ENCODE measurements at regions not wholly inside any gene's neighbourhood (a gene's known extent, or its start where the extent isn't known, plus 50 kb on each side); places are given as distances from the start of the nearest gene placed in this dataset.

GRCh38 chr5:106690585-106690984 lies 980.2 kb downstream of the EFNA5 start:
- Histone ChIP-seq H3K27me3 (no peaks in the 10 kb centered on the region), H3K27ac (no peak overlapping the region), H3K4me3 (ENCODE audit: low read depth in 1 of 2, low read length in 1 of 2) (no peak overlapping the region), H3K9me3 (no peaks in the 10 kb centered on the region), H3K36me3 (no peaks in the 10 kb centered on the region), H3K4me1 (ENCODE audit: control insufficient read depth in 1 of 2, insufficient read depth in 1 of 2, low read depth in 1 of 2, low read length in 1 of 2) (no peaks in the 10 kb centered on the region)
- no peak for TF ChIP-seq CTCF (IDR thresholded peaks at IDR 0.05)

GRCh38 chr5:106680330-106680729 lies 990.4 kb downstream of the EFNA5 start:
- Histone ChIP-seq H3K9me3 (no peaks in the 10 kb centered on the region), H3K27me3 (no peaks in the 10 kb centered on the region), H3K4me1 (ENCODE audit: control insufficient read depth in 1 of 2, insufficient read depth in 1 of 2, low read depth in 1 of 2, low read length in 1 of 2) (no peaks in the 10 kb centered on the region), H3K4me3 (ENCODE audit: low read depth in 1 of 2, low read length in 1 of 2) (no peak overlapping the region), H3K27ac (no peak overlapping the region), H3K36me3 (no peaks in the 10 kb centered on the region)
- TF ChIP-seq CTCF (IDR thresholded peaks at IDR 0.05): no peak

GRCh38 chr5:106677057-106677456 lies 993.7 kb downstream of the EFNA5 start:
- no peaks in the 10 kb centered on the region for H3K36me3 ChIP-seq
- TF ChIP-seq CTCF (IDR thresholded peaks at IDR 0.05): no peak

GRCh38 chr5:106675687-106676086 lies 995.0 kb downstream of the EFNA5 start:
- H3K4me1 ChIP-seq (ENCODE audit: control insufficient read depth in 1 of 2, insufficient read depth in 1 of 2, low read depth in 1 of 2, low read length in 1 of 2): no peaks in the 10 kb centered on the region
- H3K27me3 ChIP-seq: no peaks in the 10 kb centered on the region
- H3K27ac ChIP-seq: no peak overlapping the region
- H3K4me3 ChIP-seq (ENCODE audit: low read depth in 1 of 2, low read length in 1 of 2): no peak overlapping the region
- TF ChIP-seq CTCF (IDR thresholded peaks at IDR 0.05): no peak
- no peaks in the 10 kb centered on the region for H3K36me3 ChIP-seq
- H3K9me3 ChIP-seq: no peaks in the 10 kb centered on the region

More at GRCh38 chr5:106677057-106677456, 993.7 kb downstream of the EFNA5 start:
- no peak overlapping the region for H3K27ac ChIP-seq
- no peaks in the 10 kb centered on the region for H3K9me3 ChIP-seq
- no peaks in the 10 kb centered on the region for H3K27me3 ChIP-seq
- no peak overlapping the region for H3K4me3 ChIP-seq (ENCODE audit: low read depth in 1 of 2, low read length in 1 of 2)
- no peaks in the 10 kb centered on the region for H3K4me1 ChIP-seq (ENCODE audit: control insufficient read depth in 1 of 2, insufficient read depth in 1 of 2, low read depth in 1 of 2, low read length in 1 of 2)

- H3K4me3 ChIP-seq (ENCODE audit: low read depth in 1 of 2, low read length in 1 of 2): no peak overlapping the region
- H3K4me1 ChIP-seq (ENCODE audit: control insufficient read depth in 1 of 2, insufficient read depth in 1 of 2, low read depth in 1 of 2, low read length in 1 of 2): no peaks in the 10 kb centered on the region
- H3K9me3 ChIP-seq: no peaks in the 10 kb centered on the region
- H3K27ac ChIP-seq: no peak overlapping the region
- H3K36me3 ChIP-seq: no peaks in the 10 kb centered on the region
- TF ChIP-seq CTCF (IDR thresholded peaks at IDR 0.05): no peak
- no peaks in the 10 kb centered on the region for H3K27me3 ChIP-seq
Measured at GRCh38 chr5:106673941-106674340, 996.8 kb downstream of the EFNA5 start.

- Histone ChIP-seq H3K4me1 (ENCODE audit: control insufficient read depth in 1 of 2, insufficient read depth in 1 of 2, low read depth in 1 of 2, low read length in 1 of 2) (no peaks in the 10 kb centered on the region), H3K4me3 (ENCODE audit: low read depth in 1 of 2, low read length in 1 of 2) (no peak overlapping the region), H3K36me3 (no peaks in the 10 kb centered on the region), H3K9me3 (no peaks in the 10 kb centered on the region), H3K27me3 (no peaks in the 10 kb centered on the region), H3K27ac (no peak overlapping the region)
- no peak for TF ChIP-seq CTCF (IDR thresholded peaks at IDR 0.05)
Measured at GRCh38 chr5:106661866-106662265, 1008.9 kb downstream of the EFNA5 start.

All from neutrophil (primary cell).